Activated naive CD4-positive, alpha-beta T cell treated with anti-CD3 and anti-CD28 coated beads, Interleukin-2, amount 10 ng/mL, durations not matched to agents 7 days and 5 days (primary cell): ENCODE measurements at regions not wholly inside any gene's neighbourhood (a gene's known extent, or its start where the extent isn't known, plus 50 kb on each side); places are given as distances from the start of the nearest gene placed in this dataset.

Experiments
- CTCF ChIA-PET: fragments of 350-600 bp; sonication (Branson Sonifier 250); formaldehyde crosslinking; loops from one replicate; lab custom pipeline; 2021; ENCODE audit warnings: antibody characterized with exemption; lab: Charles Lee
- DNase-seq: peaks from one replicate; pipeline ENCODE4 v3.0.0-alpha.2; 2020
- H3K27ac Mint-ChIP-seq: one replicate; pipeline ENCODE4 v1.8.0; 2021; ENCODE audit warnings: mild to moderate bottlenecking, moderate library complexity, mixed read lengths
- H3K27me3 Mint-ChIP-seq: one replicate; pipeline ENCODE4 v1.8.0; 2021; ENCODE audit warnings: mild to moderate bottlenecking, mixed read lengths
- H3K36me3 Mint-ChIP-seq: one replicate; pipeline ENCODE4 v1.8.0; 2021; ENCODE audit warnings: mixed read lengths
- H3K4me1 Mint-ChIP-seq: one replicate; pipeline ENCODE4 v1.8.0; 2021; ENCODE audit warnings: mixed read lengths
- H3K4me3 Mint-ChIP-seq: one replicate; pipeline ENCODE4 v1.8.0; 2021; ENCODE audit warnings: mild to moderate bottlenecking, moderate library complexity, mixed read lengths
- H3K9me3 Mint-ChIP-seq: one replicate; pipeline ENCODE4 v1.8.0; 2021; ENCODE audit warnings: mixed read lengths

GRCh38 chr12:31853977-31854376, 105.2 kb upstream of the RESF1 start:
- peaks cover 14% of the 10 kb centered on the region for H3K36me3 Mint-ChIP-seq

GRCh38 chr12:31853520-31853919, 105.7 kb upstream of the RESF1 start:
- CTCF ChIA-PET: no interaction called here
- H3K4me3 Mint-ChIP-seq: no peak overlapping the region
- H3K9me3 Mint-ChIP-seq: peaks cover 49% of the 10 kb centered on the region
- H3K36me3 Mint-ChIP-seq: peaks cover 14% of the 10 kb centered on the region
- no peak for DNase-seq
- no peak overlapping the region for H3K27ac Mint-ChIP-seq
- H3K27me3 Mint-ChIP-seq: no peaks in the 10 kb centered on the region
- no peaks in the 10 kb centered on the region for H3K4me1 Mint-ChIP-seq

More at GRCh38 chr12:31853977-31854376, 105.2 kb upstream of the RESF1 start:
- H3K27me3 Mint-ChIP-seq: no peaks in the 10 kb centered on the region
- no peak overlapping the region for H3K4me3 Mint-ChIP-seq
- DNase-seq: no peak
- CTCF ChIA-PET: no interaction called here
- no peak overlapping the region for H3K27ac Mint-ChIP-seq
- H3K9me3 Mint-ChIP-seq: peaks cover 46% of the 10 kb centered on the region
- no peaks in the 10 kb centered on the region for H3K4me1 Mint-ChIP-seq

- CTCF ChIA-PET: no interaction called here
- Mint-ChIP-seq H3K27ac (no peak overlapping the region), H3K9me3 (peaks cover 59% of the 10 kb centered on the region)
Measured at GRCh38 chr12:31850268-31850667, 108.9 kb upstream of the RESF1 start.

GRCh38 chr12:31849090-31849687, 110.0 kb upstream of the RESF1 start:
- DNase-seq: no peak
- Mint-ChIP-seq H3K27ac (no peak overlapping the region), H3K4me1 (no peaks in the 10 kb centered on the region), H3K36me3 (peaks cover 23% of the 10 kb centered on the region), H3K9me3 (peaks cover 55% of the 10 kb centered on the region), H3K27me3 (no peaks in the 10 kb centered on the region), H3K4me3 (no peak overlapping the region)
- CTCF ChIA-PET: no interaction called here

More at GRCh38 chr12:31850268-31850667, 108.9 kb upstream of the RESF1 start:
- Mint-ChIP-seq H3K27me3 (no peaks in the 10 kb centered on the region), H3K4me1 (no peaks in the 10 kb centered on the region), H3K36me3 (peaks cover 20% of the 10 kb centered on the region), H3K4me3 (no peak overlapping the region)
- no peak for DNase-seq

- peaks cover 47% of the 10 kb centered on the region for H3K9me3 Mint-ChIP-seq
- no peaks in the 10 kb centered on the region for H3K4me1 Mint-ChIP-seq
- CTCF ChIA-PET: no interaction called here
- DNase-seq: no peak
- H3K27ac Mint-ChIP-seq: no peak overlapping the region
- peaks cover 20% of the 10 kb centered on the region for H3K36me3 Mint-ChIP-seq
- H3K27me3 Mint-ChIP-seq: no peaks in the 10 kb centered on the region
- H3K4me3 Mint-ChIP-seq: no peak overlapping the region
Measured at GRCh38 chr12:31846405-31846804, 112.8 kb upstream of the RESF1 start.

- H3K9me3 Mint-ChIP-seq: peaks cover 42% of the 10 kb centered on the region
- no peak for DNase-seq
- no peak overlapping the region for H3K27ac Mint-ChIP-seq
- CTCF ChIA-PET: no interaction called here
- peaks cover 16% of the 10 kb centered on the region for H3K36me3 Mint-ChIP-seq
- H3K4me3 Mint-ChIP-seq: no peak overlapping the region
- no peaks in the 10 kb centered on the region for H3K27me3 Mint-ChIP-seq
- no peaks in the 10 kb centered on the region for H3K4me1 Mint-ChIP-seq
Measured at GRCh38 chr12:31845613-31846322, 113.4 kb upstream of the RESF1 start.

- DNase-seq: no peak
- CTCF ChIA-PET: no interaction called here
- H3K9me3 Mint-ChIP-seq: peaks cover 42% of the 10 kb centered on the region
- no peak overlapping the region for H3K27ac Mint-ChIP-seq
- H3K4me3 Mint-ChIP-seq: no peak overlapping the region
- H3K36me3 Mint-ChIP-seq: peaks cover 19% of the 10 kb centered on the region
- no peaks in the 10 kb centered on the region for H3K4me1 Mint-ChIP-seq
- no peaks in the 10 kb centered on the region for H3K27me3 Mint-ChIP-seq
Measured at GRCh38 chr12:31843398-31844095, 114.7 kb upstream of the AMN1 start.

- CTCF ChIA-PET: no interaction called here
- Mint-ChIP-seq H3K9me3 (peaks cover 41% of the 10 kb centered on the region), H3K36me3 (peaks cover 28% of the 10 kb centered on the region), H3K27me3 (no peaks in the 10 kb centered on the region), H3K4me1 (peaks cover 12% of the 10 kb centered on the region), H3K4me3 (no peak overlapping the region), H3K27ac (peak overlapping the region; percentile 28)
- no peak for DNase-seq
Measured at GRCh38 chr12:31837913-31838312, 109.1 kb upstream of the AMN1 start.

GRCh38 chr12:31835276-31835882, 106.6 kb upstream of the AMN1 start:
- DNase-seq: no peak
- Mint-ChIP-seq H3K27me3 (no peaks in the 10 kb centered on the region), H3K4me1 (peaks cover 31% of the 10 kb centered on the region), H3K9me3 (peaks cover 50% of the 10 kb centered on the region), H3K27ac (no peak overlapping the region), H3K36me3 (peaks cover 45% of the 10 kb centered on the region), H3K4me3 (no peak overlapping the region)
- CTCF ChIA-PET: interaction anchor here (1.1 kb wide), 1 partner anchor 42 kb away, joined by 3 read pairs; no protein-coding TSS in a partner anchor

- H3K27me3 Mint-ChIP-seq: no peaks in the 10 kb centered on the region
- H3K36me3 Mint-ChIP-seq: peaks cover 53% of the 10 kb centered on the region
- H3K4me3 Mint-ChIP-seq: no peak overlapping the region
- CTCF ChIA-PET: no interaction called here
- no peak for DNase-seq
- H3K4me1 Mint-ChIP-seq: peaks cover 34% of the 10 kb centered on the region
- no peak overlapping the region for H3K27ac Mint-ChIP-seq
- H3K9me3 Mint-ChIP-seq: peaks cover 54% of the 10 kb centered on the region
Measured at GRCh38 chr12:31834150-31834549, 105.3 kb upstream of the AMN1 start.

- H3K27ac Mint-ChIP-seq: peak overlapping the region; percentile 91
- no peak overlapping the region for H3K4me3 Mint-ChIP-seq
- H3K4me1 Mint-ChIP-seq: peaks cover 35% of the 10 kb centered on the region
- no peaks in the 10 kb centered on the region for H3K27me3 Mint-ChIP-seq
- H3K36me3 Mint-ChIP-seq: peaks cover 57% of the 10 kb centered on the region
- H3K9me3 Mint-ChIP-seq: peaks cover 55% of the 10 kb centered on the region
- CTCF ChIA-PET: no interaction called here
- peak; percentile 49 for DNase-seq
Measured at GRCh38 chr12:31832740-31833729, 104.2 kb upstream of the AMN1 start.

GRCh38 chr12:31828071-31828470, 99.2 kb upstream of the AMN1 start:
- H3K27ac Mint-ChIP-seq: no peak overlapping the region
- peaks cover 27% of the 10 kb centered on the region for H3K4me1 Mint-ChIP-seq

GRCh38 chr12:31822761-31823160, 93.9 kb upstream of the AMN1 start:
- Mint-ChIP-seq H3K27ac (no peak overlapping the region), H3K9me3 (peaks cover 24% of the 10 kb centered on the region), H3K36me3 (peaks cover 15% of the 10 kb centered on the region), H3K4me1 (peaks cover 2% of the 10 kb centered on the region), H3K4me3 (no peak overlapping the region), H3K27me3 (no peaks in the 10 kb centered on the region)
- DNase-seq: no peak
- CTCF ChIA-PET: no interaction called here

More at GRCh38 chr12:31828071-31828470, 99.2 kb upstream of the AMN1 start:
- H3K9me3 Mint-ChIP-seq: peaks cover 60% of the 10 kb centered on the region
- H3K4me3 Mint-ChIP-seq: no peak overlapping the region
- no peaks in the 10 kb centered on the region for H3K27me3 Mint-ChIP-seq
- CTCF ChIA-PET: interaction anchor here (1.2 kb wide), 1 partner anchor 484 kb away, joined by 4 read pairs; no protein-coding TSS in a partner anchor
- H3K36me3 Mint-ChIP-seq: peaks cover 53% of the 10 kb centered on the region
- DNase-seq: no peak
